ENCODE measurements at regions not wholly inside any gene's neighbourhood (a gene's known extent, or its start where the extent isn't known, plus 50 kb on each side); places are given as distances from the start of the nearest gene placed in this dataset.
A peak's percentile ranks its signal among the peaks of the same experiment; 100 is the strongest.
"Not testable (repeated sequence)": the region's sequence is repeated elsewhere in the genome, so short reads cannot be mapped to it uniquely, and the experiment has no call there.

DNA sequence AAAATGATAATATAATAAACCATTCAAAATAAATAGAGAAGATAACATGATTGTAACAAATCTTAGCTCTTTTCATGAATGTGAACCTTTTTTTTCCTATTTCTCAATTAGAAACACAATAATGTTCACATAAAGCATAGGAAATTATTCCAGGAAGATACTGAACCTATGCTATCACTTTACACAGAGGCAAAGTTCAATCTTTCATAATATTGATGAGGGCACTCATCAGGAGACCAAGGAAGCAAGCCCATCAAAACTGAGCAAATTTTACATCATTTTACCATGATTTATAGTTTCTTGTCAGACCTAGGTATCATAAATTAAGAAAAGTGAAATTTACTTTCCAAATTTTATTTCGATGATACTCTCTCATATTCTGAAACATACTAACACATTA is 938.5 kb downstream of the TBC1D32 start:
- POLR2A ChIA-PET: no interaction called here
- ATAC-seq: no peak
- Mint-ChIP-seq H3K36me3 (no peaks in the 10 kb centered on the region), H3K27me3 (no peaks in the 10 kb centered on the region), H3K4me1 (no peaks in the 10 kb centered on the region), H3K9me3 (peaks cover 0 to 9% (median 2%) of the 10 kb centered on the region in 9 donors), H3K27ac (no peak overlapping the region), H3K4me3 (no peak overlapping the region)
- no peak for DNase-seq

DNA sequence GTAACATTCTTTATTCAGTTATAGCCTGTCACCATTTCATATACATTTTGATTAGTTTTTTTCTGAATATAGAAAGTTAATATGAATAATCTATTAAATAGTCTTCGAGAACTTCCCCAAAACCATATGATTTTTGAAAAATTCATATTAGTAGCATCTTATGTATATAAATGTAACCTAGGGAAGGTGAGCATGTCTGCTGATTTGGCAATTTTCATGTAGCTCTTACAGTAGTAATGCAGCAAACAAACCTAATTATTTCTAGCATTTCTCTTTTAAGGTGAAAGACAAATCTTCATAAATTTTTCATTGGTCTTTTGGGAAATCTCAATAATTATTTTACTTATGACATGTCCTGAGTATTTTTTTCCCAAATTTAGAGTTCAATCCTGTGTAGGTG is 939.0 kb downstream of the TBC1D32 start:
- no peak overlapping the region for H3K27ac Mint-ChIP-seq
- no peaks in the 10 kb centered on the region for H3K36me3 Mint-ChIP-seq
- peaks cover 0 to 9% (median 2%) of the 10 kb centered on the region in 9 donors for H3K9me3 Mint-ChIP-seq
- DNase-seq (no peak), ATAC-seq (no peak)
- no peak overlapping the region for H3K4me3 Mint-ChIP-seq
- H3K4me1 Mint-ChIP-seq: no peaks in the 10 kb centered on the region
- POLR2A ChIA-PET: no interaction called here
- peaks cover 0 to 1% (median 0%) of the 10 kb centered on the region in 5 donors for H3K27me3 Mint-ChIP-seq

- H3K27ac Mint-ChIP-seq: no peak overlapping the region
- no peak overlapping the region for H3K4me3 Mint-ChIP-seq
- POLR2A ChIA-PET: no interaction called here
- H3K4me1 Mint-ChIP-seq: no peaks in the 10 kb centered on the region
- DNase-seq (no peak), ATAC-seq (no peak)
- peaks cover 0 to 9% (median 2%) of the 10 kb centered on the region in 5 donors for H3K27me3 Mint-ChIP-seq
- peaks cover 0 to 3% (median 0%) of the 10 kb centered on the region in 9 donors for H3K9me3 Mint-ChIP-seq
- no peaks in the 10 kb centered on the region for H3K36me3 Mint-ChIP-seq
Measured at GRCh38 chr6:120392941-120393340, 941.3 kb downstream of the TBC1D32 start.

- ATAC-seq (no peak), DNase-seq (no peak)
- Mint-ChIP-seq H3K27me3 (peaks cover 0 to 4% (median 0%) of the 10 kb centered on the region in 5 donors), H3K4me1 (no peaks in the 10 kb centered on the region), H3K36me3 (no peaks in the 10 kb centered on the region), H3K4me3 (no peak overlapping the region), H3K9me3 (peaks cover 0 to 2% (median 0%) of the 10 kb centered on the region in 9 donors), H3K27ac (no peak overlapping the region)
- POLR2A ChIA-PET: no interaction called here
Measured at GRCh38 chr6:120384671-120385070, 949.6 kb downstream of the TBC1D32 start.

- no peaks in the 10 kb centered on the region for H3K36me3 Mint-ChIP-seq
- H3K4me3 Mint-ChIP-seq: no peak overlapping the region
- ATAC-seq (no peak), DNase-seq (no peak)
- POLR2A ChIA-PET: no interaction called here
- H3K9me3 Mint-ChIP-seq: peaks cover 0 to 2% (median 0%) of the 10 kb centered on the region in 9 donors
- no peak overlapping the region for H3K27ac Mint-ChIP-seq
- H3K27me3 Mint-ChIP-seq: peaks cover 0 to 2% (median 0%) of the 10 kb centered on the region in 5 donors
- no peaks in the 10 kb centered on the region for H3K4me1 Mint-ChIP-seq
Measured at GRCh38 chr6:120383681-120384080, 950.6 kb downstream of the TBC1D32 start.

DNA sequence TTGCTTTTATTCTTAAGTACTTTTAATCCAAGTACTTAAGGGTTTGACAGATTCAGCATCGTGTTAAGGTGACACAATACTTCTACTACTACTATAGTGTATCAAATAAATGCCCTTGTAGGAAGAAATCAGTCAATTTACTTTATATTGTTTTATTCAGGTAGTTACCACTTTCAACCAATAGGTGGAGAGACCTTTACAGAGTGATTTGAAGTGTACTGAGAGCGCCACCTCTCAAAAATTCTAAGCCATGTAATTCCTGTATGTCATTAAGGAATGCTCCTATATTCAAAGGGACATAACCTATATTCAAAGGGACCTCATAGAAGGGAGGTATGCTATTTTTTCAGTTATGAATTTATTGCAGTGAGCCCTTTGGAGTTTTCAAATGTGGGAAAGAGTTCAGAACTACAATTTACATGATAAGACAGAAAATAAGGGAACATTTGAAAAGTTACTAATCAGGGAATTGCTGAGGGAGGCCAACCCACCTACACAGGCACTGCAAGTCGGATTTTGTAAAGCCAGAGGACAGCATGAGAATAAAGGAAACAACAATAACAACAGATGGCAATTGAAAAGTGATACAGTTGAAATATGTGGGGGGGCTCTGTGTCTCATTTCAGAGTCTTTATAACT is 955.6 kb downstream of the TBC1D32 start:
- Mint-ChIP-seq H3K27ac (no peak overlapping the region), H3K4me1 (no peaks in the 10 kb centered on the region), H3K9me3 (peaks cover 0 to 5% (median 0%) of the 10 kb centered on the region in 9 donors), H3K36me3 (no peaks in the 10 kb centered on the region), H3K4me3 (no peak overlapping the region), H3K27me3 (no peaks in the 10 kb centered on the region)
- POLR2A ChIA-PET: no interaction called here
- no peak for ATAC-seq
- no peak for DNase-seq

GRCh38 chr6:120373185-120373584 is 961.1 kb downstream of the TBC1D32 start:
- H3K4me3 Mint-ChIP-seq: no peak overlapping the region
- no peaks in the 10 kb centered on the region for H3K4me1 Mint-ChIP-seq
- no peaks in the 10 kb centered on the region for H3K36me3 Mint-ChIP-seq
- H3K9me3 Mint-ChIP-seq: peaks cover 0 to 1% (median 0%) of the 10 kb centered on the region in 9 donors
- ATAC-seq: no peak
- no peak for DNase-seq
- no peak overlapping the region for H3K27ac Mint-ChIP-seq
- POLR2A ChIA-PET: no interaction called here
- H3K27me3 Mint-ChIP-seq: no peaks in the 10 kb centered on the region

- H3K4me3 Mint-ChIP-seq: no peak overlapping the region
- H3K4me1 Mint-ChIP-seq: no peaks in the 10 kb centered on the region
- peaks cover 5 to 35% (median 19%) of the 10 kb centered on the region in 9 donors for H3K9me3 Mint-ChIP-seq
- POLR2A ChIA-PET: no interaction called here
- ATAC-seq (no peak), DNase-seq (no peak)
- H3K27me3 Mint-ChIP-seq: peaks cover 0 to 2% (median 0%) of the 10 kb centered on the region in 5 donors
- H3K36me3 Mint-ChIP-seq: peaks cover 0 to 11% (median 0%) of the 10 kb centered on the region in 3 donors
- no peak overlapping the region for H3K27ac Mint-ChIP-seq
Measured at GRCh38 chr6:120363429-120363828, 970.9 kb downstream of the TBC1D32 start.

DNA sequence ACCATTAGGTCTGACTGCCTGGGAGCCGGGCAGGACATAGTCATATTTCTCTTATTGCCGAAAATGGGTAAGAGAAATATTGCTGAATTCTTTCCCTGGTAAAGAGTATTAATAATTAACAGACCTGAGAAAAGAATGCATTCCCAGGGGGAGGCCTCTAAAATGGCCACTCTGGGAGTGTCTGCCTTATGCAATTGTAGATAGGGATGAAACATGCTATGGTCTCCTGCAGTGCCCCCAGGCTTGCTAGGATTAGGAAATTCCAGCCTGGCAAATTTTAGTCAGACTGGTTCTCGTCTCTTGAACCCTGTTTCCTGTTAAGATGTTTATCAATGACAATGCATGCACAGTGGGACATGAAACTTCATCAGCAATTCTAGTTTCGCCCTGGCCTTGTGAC is 975.7 kb downstream of the TBC1D32 start:
- DNase-seq, H3K4me3 Mint-ChIP-seq, ATAC-seq, H3K27ac Mint-ChIP-seq, POLR2A ChIA-PET, H3K27me3 Mint-ChIP-seq, H3K4me1 Mint-ChIP-seq: not testable (repeated sequence)
- H3K36me3 Mint-ChIP-seq: peaks cover 0 to 17% (median 6%) of the 10 kb centered on the region in 3 donors
- peaks cover 11 to 60% (median 26%) of the 10 kb centered on the region in 9 donors for H3K9me3 Mint-ChIP-seq

GRCh38 chr6:120357447-120357846 is 976.8 kb downstream of the TBC1D32 start:
- ATAC-seq (no peak), DNase-seq (no peak)
- Mint-ChIP-seq H3K36me3 (peaks cover 0 to 15% (median 6%) of the 10 kb centered on the region in 3 donors), H3K27ac (no peak overlapping the region), H3K9me3 (peaks cover 10 to 59% (median 29%) of the 10 kb centered on the region in 9 donors), H3K27me3 (no peaks in the 10 kb centered on the region), H3K4me1 (peaks cover 0 to 6% (median 1%) of the 10 kb centered on the region in 4 donors), H3K4me3 (no peak overlapping the region)
- POLR2A ChIA-PET: no interaction called here

GRCh38 chr6:120355822-120356221 is 978.5 kb downstream of the TBC1D32 start:
- H3K4me3 Mint-ChIP-seq: no peak overlapping the region
- H3K27ac Mint-ChIP-seq: no peak overlapping the region
- peaks cover 9 to 46% (median 24%) of the 10 kb centered on the region in 9 donors for H3K9me3 Mint-ChIP-seq
- no peaks in the 10 kb centered on the region for H3K27me3 Mint-ChIP-seq
- no peak for DNase-seq
- POLR2A ChIA-PET: no interaction called here
- ATAC-seq: no peak
- H3K36me3 Mint-ChIP-seq: peaks cover 0 to 11% (median 6%) of the 10 kb centered on the region in 3 donors
- H3K4me1 Mint-ChIP-seq: peaks cover 0 to 6% (median 1%) of the 10 kb centered on the region in 4 donors

DNA sequence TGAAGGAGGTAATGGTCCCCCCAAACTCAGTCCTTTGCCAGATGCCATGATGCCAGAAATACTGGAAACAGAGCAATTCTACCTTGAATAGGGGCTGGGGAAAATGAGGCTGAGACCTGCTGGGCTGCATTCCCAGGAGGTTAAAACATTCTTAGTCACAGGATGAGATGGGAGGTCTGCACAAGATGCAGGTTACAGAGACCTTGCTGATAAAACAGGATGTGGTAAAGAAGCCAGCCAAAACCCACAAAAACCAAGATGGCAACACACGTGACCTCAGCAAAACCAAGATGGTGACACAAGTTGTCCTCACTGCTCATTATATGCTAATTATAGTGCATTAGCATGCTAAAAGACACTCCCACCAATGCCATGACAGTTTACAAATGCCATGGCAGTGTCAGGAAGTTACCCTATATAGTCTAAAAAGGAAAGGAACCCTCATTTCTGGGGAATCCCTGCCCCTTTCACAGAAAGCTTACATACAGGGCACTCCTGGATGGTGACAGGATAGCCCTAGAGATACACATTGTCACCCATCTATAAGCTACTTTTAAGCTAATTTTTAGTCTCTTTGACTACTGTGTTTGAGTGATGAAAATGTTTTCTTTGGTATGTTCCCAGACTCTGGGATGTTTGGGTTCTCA is 979.7 kb downstream of the TBC1D32 start:
- Mint-ChIP-seq H3K4me1 (peaks cover 0 to 6% (median 1%) of the 10 kb centered on the region in 4 donors), H3K4me3 (no peak overlapping the region), H3K27me3 (no peaks in the 10 kb centered on the region), H3K27ac (no peak overlapping the region), H3K36me3 (peaks cover 0 to 11% (median 6%) of the 10 kb centered on the region in 3 donors), H3K9me3 (peaks cover 6 to 34% (median 17%) of the 10 kb centered on the region in 9 donors)
- ATAC-seq (peak in 1 of 2 donors; percentile 35), DNase-seq (peak in 1 of 10 donors; percentile 12)
- POLR2A ChIA-PET: no interaction called here

DNA sequence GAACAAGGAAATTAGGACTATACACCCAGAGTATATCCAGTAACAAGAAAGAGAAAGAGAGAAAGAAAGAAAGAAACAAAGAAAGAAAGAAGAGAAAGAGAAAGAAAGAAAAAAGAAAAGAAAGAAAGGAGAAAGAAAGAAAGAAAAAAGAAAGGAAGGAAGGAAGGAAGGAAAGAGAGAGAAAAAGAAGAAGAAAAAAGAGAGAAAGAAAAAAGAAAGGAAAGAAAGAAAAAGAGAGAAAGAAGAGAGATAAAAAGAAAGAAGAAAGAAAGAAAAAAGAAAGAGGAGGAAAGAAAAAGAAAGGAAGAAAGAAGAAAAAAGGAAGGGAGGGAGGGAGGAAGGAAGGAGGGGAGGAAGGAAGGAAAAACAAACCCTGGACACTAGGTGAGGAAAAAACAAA is 981.8 kb downstream of the TBC1D32 start:
- H3K36me3 Mint-ChIP-seq: peaks cover 0 to 6% (median 0%) of the 10 kb centered on the region in 3 donors
- H3K27ac Mint-ChIP-seq: no peak overlapping the region
- peaks cover 0 to 4% (median 0%) of the 10 kb centered on the region in 5 donors for H3K27me3 Mint-ChIP-seq
- H3K4me3 Mint-ChIP-seq: no peak overlapping the region
- H3K4me1 Mint-ChIP-seq: peaks cover 0 to 6% (median 1%) of the 10 kb centered on the region in 4 donors
- ATAC-seq: no peak
- H3K9me3 Mint-ChIP-seq: peaks cover 0 to 16% (median 3%) of the 10 kb centered on the region in 9 donors
- no peak for DNase-seq
- POLR2A ChIA-PET: no interaction called here
